ENCODE measurements at regions not wholly inside any gene's neighbourhood (a gene's known extent, or its start where the extent isn't known, plus 50 kb on each side); places are given as distances from the start of the nearest gene placed in this dataset.

- no peaks in the 10 kb centered on the region for H3K9me3 ChIP-seq (ENCODE audit: control insufficient read depth, low read depth, low read length)
- H3K4me1 Mint-ChIP-seq, result peaks cover 0 to 2% of the 10 kb centered on the region in 2 experiments; a peak in 1 of 4 replicates
- H4K8ac ChIP-seq (replicated peaks; ENCODE audit: insufficient read length, low read depth, low read length), result no peak overlapping the region
- H3K14ac ChIP-seq (ENCODE audit: insufficient read depth, low read length), result no peak overlapping the region
- H3K23me2 ChIP-seq (ENCODE audit: insufficient read length, low read depth, low read length, poor library complexity, severe bottlenecking), result no peaks in the 10 kb centered on the region
- no peak overlapping the region for H3K56ac ChIP-seq (ENCODE audit: insufficient read length, low read depth, low read length)
- no peak overlapping the region for H3K4me3 Mint-ChIP-seq
- no peaks in the 10 kb centered on the region for H4K20me1 ChIP-seq (ENCODE audit: control insufficient read depth, insufficient read depth, insufficient read length)
- no peaks in the 10 kb centered on the region for H3K27me3 ChIP-seq (ENCODE audit: insufficient read depth, low read length)
- TF ChIP-seq, protein P1, sequence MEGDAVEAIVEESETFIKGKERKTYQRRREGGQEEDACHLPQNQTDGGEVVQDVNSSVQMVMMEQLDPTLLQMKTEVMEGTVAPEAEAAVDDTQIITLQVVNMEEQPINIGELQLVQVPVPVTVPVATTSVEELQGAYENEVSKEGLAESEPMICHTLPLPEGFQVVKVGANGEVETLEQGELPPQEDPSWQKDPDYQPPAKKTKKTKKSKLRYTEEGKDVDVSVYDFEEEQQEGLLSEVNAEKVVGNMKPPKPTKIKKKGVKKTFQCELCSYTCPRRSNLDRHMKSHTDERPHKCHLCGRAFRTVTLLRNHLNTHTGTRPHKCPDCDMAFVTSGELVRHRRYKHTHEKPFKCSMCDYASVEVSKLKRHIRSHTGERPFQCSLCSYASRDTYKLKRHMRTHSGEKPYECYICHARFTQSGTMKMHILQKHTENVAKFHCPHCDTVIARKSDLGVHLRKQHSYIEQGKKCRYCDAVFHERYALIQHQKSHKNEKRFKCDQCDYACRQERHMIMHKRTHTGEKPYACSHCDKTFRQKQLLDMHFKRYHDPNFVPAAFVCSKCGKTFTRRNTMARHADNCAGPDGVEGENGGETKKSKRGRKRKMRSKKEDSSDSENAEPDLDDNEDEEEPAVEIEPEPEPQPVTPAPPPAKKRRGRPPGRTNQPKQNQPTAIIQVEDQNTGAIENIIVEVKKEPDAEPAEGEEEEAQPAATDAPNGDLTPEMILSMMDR (conservative IDR thresholded peaks at IDR 0.05), result no peak
- H3K9me3 Mint-ChIP-seq, result no peaks in the 10 kb centered on the region
- no peak for DNase-seq
- H2AFZ ChIP-seq (ENCODE audit: low read length), result no peak overlapping the region
- no peak overlapping the region for H3K27ac Mint-ChIP-seq
- no peaks in the 10 kb centered on the region for H3K27me3 Mint-ChIP-seq (ENCODE audit: low read depth)
- no peak overlapping the region for H2BK5ac ChIP-seq (ENCODE audit: insufficient read length, low read length)
- H3K18ac ChIP-seq (ENCODE audit: insufficient read length, low read depth, low read length), result no peak overlapping the region
- no peaks in the 10 kb centered on the region; the same call in 1 of the 2 replicates for H3K4me1 ChIP-seq (ENCODE audit: insufficient read depth, low read length)
- no peak overlapping the region for H3K9ac ChIP-seq (ENCODE audit: extremely low read depth, insufficient read length, low read length)
- no peak overlapping the region for H2BK20ac ChIP-seq (ENCODE audit: low read depth, low read length, poor library complexity, severe bottlenecking)
- no peak overlapping the region for H4K5ac ChIP-seq (ENCODE audit: insufficient read length, low read depth, low read length)
- no peaks in the 10 kb centered on the region for H3K79me1 ChIP-seq (ENCODE audit: insufficient read depth, low read depth, low read length, poor library complexity, severe bottlenecking)
- H3K4me2 ChIP-seq (ENCODE audit: insufficient read depth, insufficient read length, low read length), result no peak overlapping the region
- no peak overlapping the region for H3T11ph ChIP-seq (ENCODE audit: low read length)
- no peaks in the 10 kb centered on the region for H3K79me2 ChIP-seq (ENCODE audit: insufficient read depth, low read length)
- H3K4ac ChIP-seq (ENCODE audit: low read depth, low read length), result no peak overlapping the region
- H2AK5ac ChIP-seq (ENCODE audit: insufficient read length, low read length), result no peak overlapping the region
- H2BK15ac ChIP-seq (ENCODE audit: low read depth, low read length), result no peak overlapping the region
- H3K36me3 Mint-ChIP-seq (ENCODE audit: insufficient read depth in 1 of 3, low read depth in 3 of 3), result no peaks in the 10 kb centered on the region
- no peak overlapping the region for H3K23ac ChIP-seq (ENCODE audit: insufficient read length, low read depth, low read length)
- H2BK120ac ChIP-seq (ENCODE audit: low read depth, low read length, poor library complexity, severe bottlenecking), result no peak overlapping the region
- no peak overlapping the region for H3K27ac ChIP-seq (ENCODE audit: insufficient read length, low read depth, low read length)
- no peak overlapping the region for H2BK12ac ChIP-seq (ENCODE audit: insufficient read length, low read depth, low read length)
- no peak overlapping the region for H4K91ac ChIP-seq (ENCODE audit: insufficient read length, low read depth, low read length)
These were observed 502.3 kb downstream of the KCNJ3 start for GRCh38 chr2:155200753-155201152.

Measured in H9 (cell line).